ENCODE measurements at regions not wholly inside any gene's neighbourhood (a gene's known extent, or its start where the extent isn't known, plus 50 kb on each side); places are given as distances from the start of the nearest gene placed in this dataset.

GRCh38 chr12:24534622-24535021 is 414.3 kb downstream of the BCAT1 start:
- ChIA-PET POLR2A (ENCODE audit: low non-redundant PET) (no interaction called here), CTCF (interaction anchor here (1.0 kb wide), 1 partner anchor 1678 kb away, joined by 3 read pairs; no protein-coding TSS in a partner anchor)
- no peak overlapping the region for H3K27ac ChIP-seq
- DNase-seq (ENCODE audit: low spot score): no peak
- TF ChIP-seq CTCF (conservative IDR thresholded peaks at IDR 0.05; ENCODE audit: low read depth): no peak

GRCh38 chr12:24533716-24534352 is 415.1 kb downstream of the BCAT1 start:
- no peak for TF ChIP-seq CTCF (conservative IDR thresholded peaks at IDR 0.05; ENCODE audit: low read depth)
- CTCF ChIA-PET: interaction anchor here (1.0 kb wide), 1 partner anchor 1677 kb away, joined by 3 read pairs; no protein-coding TSS in a partner anchor
- H3K27ac ChIP-seq: no peak overlapping the region
- DNase-seq (ENCODE audit: low spot score): no peak
- POLR2A ChIA-PET (ENCODE audit: low non-redundant PET): no interaction called here

DNA sequence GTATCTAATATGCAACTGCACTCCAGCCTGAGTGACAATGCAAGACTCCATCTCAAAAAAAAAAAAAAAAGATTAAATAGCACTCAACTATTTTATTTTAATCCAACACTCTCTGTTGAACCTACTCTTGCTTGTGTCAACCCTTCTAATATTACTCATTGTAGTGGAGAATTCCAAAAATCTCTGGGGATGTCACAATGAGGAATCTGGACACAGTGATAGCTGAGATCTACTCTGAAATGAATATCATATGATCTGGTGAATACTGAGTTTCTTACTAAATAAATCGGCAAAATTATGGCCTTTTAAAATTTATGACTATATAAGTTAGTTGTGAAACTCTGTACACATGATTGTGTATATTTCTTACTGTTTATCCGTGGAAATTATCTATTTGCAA is 418.2 kb downstream of the BCAT1 start:
- no peak for DNase-seq (ENCODE audit: low spot score)
- H3K27ac ChIP-seq: no peak overlapping the region
- ChIA-PET POLR2A (ENCODE audit: low non-redundant PET) (no interaction called here), CTCF (no interaction called here)
- no peak for TF ChIP-seq CTCF (conservative IDR thresholded peaks at IDR 0.05; ENCODE audit: low read depth)

DNA sequence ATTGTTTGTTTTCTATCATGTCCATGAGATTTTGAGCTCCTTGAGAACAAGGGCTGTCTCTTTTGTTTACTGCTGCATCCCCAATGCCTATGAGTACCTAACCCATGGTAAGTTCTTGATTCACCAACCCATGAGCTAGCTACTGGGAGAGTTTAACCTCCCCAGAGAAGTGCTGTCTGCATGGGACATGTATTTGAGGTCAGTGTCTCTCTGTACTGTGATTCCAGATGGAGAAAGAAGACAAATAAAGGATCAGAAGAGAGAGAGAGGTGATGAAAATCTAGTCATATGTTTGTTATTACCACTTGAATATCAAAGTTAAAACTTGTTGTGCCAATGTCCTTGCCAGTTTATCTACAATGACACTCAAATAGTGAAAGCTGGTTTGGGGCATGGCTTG is 421.8 kb downstream of the BCAT1 start:
- no peak overlapping the region for H3K27ac ChIP-seq
- TF ChIP-seq CTCF (conservative IDR thresholded peaks at IDR 0.05; ENCODE audit: low read depth): no peak
- CTCF ChIA-PET: no interaction called here
- DNase-seq (ENCODE audit: low spot score): no peak
- POLR2A ChIA-PET (ENCODE audit: low non-redundant PET): no interaction called here

GRCh38 chr12:24522736-24523135 is 426.2 kb downstream of the BCAT1 start:
- ChIA-PET CTCF (no interaction called here), POLR2A (ENCODE audit: low non-redundant PET) (no interaction called here)
- H3K27ac ChIP-seq: no peak overlapping the region
- TF ChIP-seq CTCF (conservative IDR thresholded peaks at IDR 0.05; ENCODE audit: low read depth): no peak
- no peak for DNase-seq (ENCODE audit: low spot score)

DNA sequence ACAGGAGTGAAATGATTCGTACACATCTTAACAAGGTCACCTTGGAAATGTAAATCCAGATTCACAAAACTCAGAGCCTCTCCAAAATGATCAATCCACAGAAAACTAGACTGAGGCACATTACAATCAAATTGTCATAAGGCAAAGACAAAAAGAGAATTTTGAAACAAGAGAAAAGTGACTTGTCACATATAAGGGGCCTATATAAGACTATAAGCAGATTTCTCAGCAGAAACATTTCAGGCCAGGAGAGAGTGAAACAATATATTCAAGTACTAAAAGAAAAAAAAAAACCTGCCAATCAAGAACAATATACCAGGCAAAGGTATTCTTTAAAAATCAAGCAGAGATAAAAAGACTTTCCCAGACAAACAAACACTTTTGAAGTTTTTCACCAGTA is 429.1 kb downstream of the BCAT1 start:
- no peak for TF ChIP-seq CTCF (conservative IDR thresholded peaks at IDR 0.05; ENCODE audit: low read depth)
- POLR2A ChIA-PET (ENCODE audit: low non-redundant PET): no interaction called here

More for the DNA sequence above, 429.1 kb downstream of the BCAT1 start:
- CTCF ChIA-PET: interaction anchor here (0.6 kb wide), 1 partner anchor 298 kb away, joined by 4 read pairs; no protein-coding TSS in a partner anchor
- DNase-seq (ENCODE audit: low spot score): no peak
- H3K27ac ChIP-seq: no peak overlapping the region
